A549 (cell line): ENCODE measurements at regions not wholly inside any gene's neighbourhood (a gene's known extent, or its start where the extent isn't known, plus 50 kb on each side); places are given as distances from the start of the nearest gene placed in this dataset.

Experiments used
- ATAC-seq, 2 experiments: fragments of 200-7000 bp in 1 of 2; fragments of >200 bp in 1 of 2; cut with Nextera tagmentation in 1 of 2; cut with Tn5 transposase in 1 of 2; 3 replicates each; pipeline versions ENCODE4 v1.8.0 to v1.9.1; 2018 to 2020; ENCODE audit warnings: mild to moderate bottlenecking in 1 of 2, moderate library complexity in 1 of 2
- CTCF ChIA-PET: fragments of 300-600 bp; sonication (Branson Sonifier 250); formaldehyde crosslinking; extraction: SDS; loops from one replicate; lab custom pipeline; 2021; ENCODE audit warnings: antibody characterized with exemption, inconsistent platforms; lab: Yijun Ruan, JAX
- POLR2A ChIA-PET: fragments of 350-600 bp; formaldehyde crosslinking; extraction: SDS; loops from one replicate; lab custom pipeline; 2021; ENCODE audit warnings: antibody characterized with exemption, inconsistent platforms; lab: Yijun Ruan, JAX
- DNase-seq, 2 experiments: peaks; one replicate each; pipeline versions ENCODE4 v3.0.0 to v3.0.0-alpha.2; 2011 to 2016; ENCODE audit warnings: low read depth in 1 of 2, low spot score in 1 of 2
- FAIRE-seq: peaks from 2 replicates; lab custom pipeline; 2011; peaks lifted over from hg19 to GRCh38; lab: Jason Lieb, UNC
- H3K27ac ChIP-seq, 2 experiments: fragments of >200 bp; sonication (Bioruptor Twin); formaldehyde crosslinking; 3 replicates each; pipeline ENCODE4 v1.5.1; 2016 to 2017
- H3K4me1 ChIP-seq: fragments of >200 bp; sonication (Bioruptor Twin); formaldehyde crosslinking; 3 replicates; pipeline ENCODE4 v1.6.1; 2016
- H3K4me2 ChIP-seq: fragments of >200 bp; sonication (Bioruptor Twin); formaldehyde crosslinking; 3 replicates; pipeline ENCODE4 v1.6.1; 2016
- H3K4me3 ChIP-seq: fragments of >200 bp; sonication (Bioruptor Twin); formaldehyde crosslinking; 3 replicates; pipeline ENCODE4 v1.5.1; 2016
- H3K9me3 ChIP-seq: fragments of >200 bp; sonication (Bioruptor Twin); formaldehyde crosslinking; 3 replicates; pipeline ENCODE4 v1.6.1; 2016
- CBX2 ChIP-seq: fragments of 200-600 bp; sonication (generic); IDR thresholded peaks from 2 replicates; pipeline ENCODE4 v1.6.1; 2016; ENCODE audit warnings: low read depth, mild to moderate bottlenecking, borderline replicate concordance
- CBX8 ChIP-seq: fragments of 200-600 bp; sonication (generic); IDR thresholded peaks from 2 replicates; pipeline ENCODE4 v1.6.1; 2016
- CHD2 ChIP-seq: fragments of 150-350 bp; IDR thresholded peaks from 2 replicates; pipeline ENCODE4 v1.6.1; 2014; ENCODE audit warnings: low read length; ENCODE audit not compliant: partially characterized antibody
- CHD4 ChIP-seq: fragments of 200-600 bp; sonication (generic); IDR thresholded peaks from 2 replicates; pipeline ENCODE4 v1.6.1; 2016; ENCODE audit warnings: antibody characterized with exemption, mild to moderate bottlenecking, borderline replicate concordance
- EHMT2 ChIP-seq: fragments of 200-600 bp; sonication (generic); IDR thresholded peaks from 2 replicates; pipeline ENCODE4 v1.6.1; 2016; ENCODE audit warnings: antibody characterized with exemption, low read depth, mild to moderate bottlenecking, moderate library complexity
- ESRRA ChIP-seq: fragments of 150-350 bp; IDR thresholded peaks from 2 replicates; pipeline ENCODE4 v1.6.1; 2014; ENCODE audit warnings: mild to moderate bottlenecking, low read length, borderline replicate concordance
- HDAC2 ChIP-seq: fragments of 200-600 bp; sonication (generic); IDR thresholded peaks from 2 replicates; pipeline ENCODE4 v1.6.1; 2016
- HOXB13 ChIP-seq: fragments of 250-450 bp; sonication (Bioruptor Pico); IDR thresholded peaks from 2 replicates; pipeline ENCODE4 v1.5.0; 2020; ENCODE audit warnings: low read depth, mild to moderate bottlenecking, moderate library complexity
- JUNB ChIP-seq: fragments of >200 bp; sonication (Bioruptor Twin); formaldehyde crosslinking; IDR thresholded peaks from 2 replicates; pipeline ENCODE4 v1.6.1; 2016
- MAZ ChIP-seq: fragments of 150-350 bp; IDR thresholded peaks from 2 replicates; pipeline ENCODE4 v1.6.1; 2014; ENCODE audit warnings: antibody characterized with exemption, low read depth, low read length, borderline replicate concordance
- NFE2L2 ChIP-seq: fragments of 150-350 bp; conservative IDR thresholded peaks from 2 replicates; pipeline ENCODE4 v1.6.1; 2014; ENCODE audit warnings: low read length
- NR3C1 ChIP-seq: fragments of >200 bp; sonication (Bioruptor Twin); formaldehyde crosslinking; IDR thresholded peaks from 3 replicates; pipeline ENCODE4 v1.6.1; 2017
- PHF8 ChIP-seq: fragments of 200-600 bp; sonication (generic); IDR thresholded peaks from 2 replicates; pipeline ENCODE4 v1.6.1; 2016; ENCODE audit warnings: low read depth, mild to moderate bottlenecking, antibody characterized with exemption, moderate library complexity, borderline replicate concordance
- POLR2AphosphoS2 ChIP-seq: conservative IDR thresholded peaks from 2 replicates; pipeline ENCODE4 v1.6.1; 2012; ENCODE audit warnings: low read length, improper control_type of control experiment, inconsistent platforms
- RARB ChIP-seq: fragments of 250-450 bp; sonication (Bioruptor Pico); IDR thresholded peaks from 2 replicates; pipeline ENCODE4 v1.8.0; 2021; ENCODE audit warnings: mild to moderate bottlenecking, moderate library complexity
- RFX5 ChIP-seq: fragments of 450-650 bp; IDR thresholded peaks from 2 replicates; pipeline ENCODE4 v1.7.1; 2014; ENCODE audit warnings: antibody characterized with exemption, mild to moderate bottlenecking, moderate library complexity
- RNF2 ChIP-seq: fragments of 200-600 bp; sonication (generic); IDR thresholded peaks from 2 replicates; pipeline ENCODE4 v1.6.1; 2016; ENCODE audit warnings: low read depth, mild to moderate bottlenecking, antibody characterized with exemption, moderate library complexity, borderline replicate concordance
- SMC3 ChIP-seq: fragments of >200 bp; sonication (Bioruptor Twin); formaldehyde crosslinking; IDR thresholded peaks from 3 replicates; pipeline ENCODE4 v1.6.1; 2018; ENCODE audit warnings: inconsistent platforms
- SREBF2 ChIP-seq: fragments of 450-650 bp; IDR thresholded peaks from 2 replicates; pipeline ENCODE4 v1.6.1; 2014; ENCODE audit warnings: mild to moderate bottlenecking, moderate library complexity
- ZFP36 ChIP-seq: fragments of 450-650 bp; IDR thresholded peaks from 2 replicates; pipeline ENCODE4 v1.6.1; 2014; ENCODE audit warnings: borderline replicate concordance; ENCODE audit not compliant: partially characterized antibody
- ZNF302 ChIP-seq: fragments of 250-450 bp; sonication (Bioruptor Pico); IDR thresholded peaks from 2 replicates; pipeline ENCODE4 v1.9.0; 2021; ENCODE audit warnings: inconsistent platforms, mild to moderate bottlenecking, moderate library complexity
- WGBS: methylation state at CpG from one replicate; pipeline ENCODE4 v1.1.6; 2017; ENCODE audit errors: missing lambda C conversion rate; 5-methylcytosine and 5-hydroxymethylcytosine counted together
- TF ChIP-seq, protein P1 (sequence below): fragments of 250-450 bp; sonication (Bioruptor Pico); IDR thresholded peaks from 2 replicates; pipeline ENCODE4 v1.5.0; 2020; ENCODE audit warnings: low read depth, mild to moderate bottlenecking, moderate library complexity
- TF ChIP-seq, protein P2 (sequence below): fragments of 150-350 bp; IDR thresholded peaks from 2 replicates; pipeline ENCODE4 v1.6.1; 2014; ENCODE audit warnings: low read depth, mild to moderate bottlenecking, low read length
- TF ChIP-seq, protein P3 (sequence below): fragments of >200 bp; sonication (Bioruptor Twin); formaldehyde crosslinking; IDR thresholded peaks from 3 replicates; pipeline ENCODE4 v1.5.1; 2016
- TF ChIP-seq, protein P4 (sequence below): fragments of >200 bp; sonication (Bioruptor Twin); formaldehyde crosslinking; IDR thresholded peaks from 2 replicates; pipeline ENCODE4 v1.6.1; 2016
- TF ChIP-seq, protein P5 (sequence below): IDR thresholded peaks from 2 replicates; pipeline ENCODE4 v1.6.1; 2012

DNA sequence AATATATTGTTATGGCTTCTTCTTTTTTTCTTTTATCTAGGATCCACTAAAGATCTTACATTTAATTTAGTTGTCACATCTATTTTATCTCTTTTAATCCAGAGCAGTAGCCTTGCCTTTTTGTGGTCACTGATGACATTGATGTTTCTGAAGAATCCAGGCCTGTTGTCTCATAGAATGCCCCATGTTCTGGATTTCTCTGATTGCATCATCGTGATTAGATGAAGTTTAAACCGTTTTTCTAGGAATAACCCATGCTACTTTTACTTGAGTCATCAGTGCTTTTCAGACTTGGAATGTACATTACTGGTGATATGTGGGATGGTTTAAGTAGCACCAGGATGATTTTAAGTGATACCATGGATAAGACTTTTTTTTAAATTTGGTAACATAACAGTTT lies 106.4 kb upstream of the CES5A start:
- CTCF ChIA-PET: interaction anchor here (0.6 kb wide), 1 partner anchor 37 kb away, joined by 3 read pairs; no protein-coding TSS in a partner anchor
- H3K4me3 ChIP-seq: no peak overlapping the region
- H3K4me1 ChIP-seq: no peaks in the 10 kb centered on the region
- POLR2A ChIA-PET: no interaction called here
- TF ChIP-seq JUNB: no peak
- no peak for TF ChIP-seq PHF8
- no peak for TF ChIP-seq CHD2
- TF ChIP-seq ESRRA: no peak
- TF ChIP-seq, protein P1, sequence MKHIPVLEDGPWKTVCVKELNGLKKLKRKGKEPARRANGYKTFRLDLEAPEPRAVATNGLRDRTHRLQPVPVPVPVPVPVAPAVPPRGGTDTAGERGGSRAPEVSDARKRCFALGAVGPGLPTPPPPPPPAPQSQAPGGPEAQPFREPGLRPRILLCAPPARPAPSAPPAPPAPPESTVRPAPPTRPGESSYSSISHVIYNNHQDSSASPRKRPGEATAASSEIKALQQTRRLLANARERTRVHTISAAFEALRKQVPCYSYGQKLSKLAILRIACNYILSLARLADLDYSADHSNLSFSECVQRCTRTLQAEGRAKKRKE: no peak
- TF ChIP-seq ZNF302 (CRISPR knock-in tag): no peak
- no peak for FAIRE-seq
- H3K9me3 ChIP-seq: no peaks in the 10 kb centered on the region
- no peak overlapping the region for H3K27ac ChIP-seq
- H3K4me2 ChIP-seq: no peak overlapping the region
- WGBS: 8% methylated on average over 2 of the region's 2 CpGs
- DNase-seq: no peak
- no peak for ATAC-seq

DNA sequence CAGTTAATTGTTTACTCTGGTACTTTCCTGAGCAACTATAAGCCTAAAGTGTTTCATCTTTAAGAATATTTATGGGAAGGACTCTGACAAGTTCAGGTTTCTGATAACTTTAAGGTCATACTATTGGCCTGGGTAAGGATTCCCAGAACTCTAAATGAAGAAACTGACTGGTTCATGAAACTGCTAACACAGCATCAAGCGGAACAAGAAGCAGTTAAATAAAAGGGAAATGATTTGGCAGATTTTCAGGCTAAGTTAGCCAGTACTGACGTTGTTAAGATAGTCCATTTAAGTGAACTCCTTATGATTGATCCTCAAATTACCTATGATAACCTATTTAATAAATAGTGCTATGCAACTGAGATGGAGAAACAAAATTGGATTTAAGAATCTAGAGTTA lies 101.6 kb upstream of the CES5A start:
- ChIA-PET POLR2A (no interaction called here), CTCF (no interaction called here)
- no peaks in the 10 kb centered on the region for H3K4me1 ChIP-seq
- H3K9me3 ChIP-seq: no peaks in the 10 kb centered on the region
- no peak for ATAC-seq
- FAIRE-seq: no peak
- no peak overlapping the region for H3K4me2 ChIP-seq
- no peak for DNase-seq
- 4% methylated on average over 2 of the region's 2 CpGs for WGBS
- no peak overlapping the region for H3K27ac ChIP-seq
- TF ChIP-seq SREBF2: no peak
- no peak for TF ChIP-seq JUNB
- no peak for TF ChIP-seq CBX8
- TF ChIP-seq ESRRA: no peak
- TF ChIP-seq, protein P2, sequence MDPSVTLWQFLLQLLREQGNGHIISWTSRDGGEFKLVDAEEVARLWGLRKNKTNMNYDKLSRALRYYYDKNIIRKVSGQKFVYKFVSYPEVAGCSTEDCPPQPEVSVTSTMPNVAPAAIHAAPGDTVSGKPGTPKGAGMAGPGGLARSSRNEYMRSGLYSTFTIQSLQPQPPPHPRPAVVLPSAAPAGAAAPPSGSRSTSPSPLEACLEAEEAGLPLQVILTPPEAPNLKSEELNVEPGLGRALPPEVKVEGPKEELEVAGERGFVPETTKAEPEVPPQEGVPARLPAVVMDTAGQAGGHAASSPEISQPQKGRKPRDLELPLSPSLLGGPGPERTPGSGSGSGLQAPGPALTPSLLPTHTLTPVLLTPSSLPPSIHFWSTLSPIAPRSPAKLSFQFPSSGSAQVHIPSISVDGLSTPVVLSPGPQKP: no peak
- TF ChIP-seq CBX2: no peak
- no peak for TF ChIP-seq ZFP36
- TF ChIP-seq MAZ: no peak
- TF ChIP-seq RFX5: no peak
- TF ChIP-seq, protein P3, sequence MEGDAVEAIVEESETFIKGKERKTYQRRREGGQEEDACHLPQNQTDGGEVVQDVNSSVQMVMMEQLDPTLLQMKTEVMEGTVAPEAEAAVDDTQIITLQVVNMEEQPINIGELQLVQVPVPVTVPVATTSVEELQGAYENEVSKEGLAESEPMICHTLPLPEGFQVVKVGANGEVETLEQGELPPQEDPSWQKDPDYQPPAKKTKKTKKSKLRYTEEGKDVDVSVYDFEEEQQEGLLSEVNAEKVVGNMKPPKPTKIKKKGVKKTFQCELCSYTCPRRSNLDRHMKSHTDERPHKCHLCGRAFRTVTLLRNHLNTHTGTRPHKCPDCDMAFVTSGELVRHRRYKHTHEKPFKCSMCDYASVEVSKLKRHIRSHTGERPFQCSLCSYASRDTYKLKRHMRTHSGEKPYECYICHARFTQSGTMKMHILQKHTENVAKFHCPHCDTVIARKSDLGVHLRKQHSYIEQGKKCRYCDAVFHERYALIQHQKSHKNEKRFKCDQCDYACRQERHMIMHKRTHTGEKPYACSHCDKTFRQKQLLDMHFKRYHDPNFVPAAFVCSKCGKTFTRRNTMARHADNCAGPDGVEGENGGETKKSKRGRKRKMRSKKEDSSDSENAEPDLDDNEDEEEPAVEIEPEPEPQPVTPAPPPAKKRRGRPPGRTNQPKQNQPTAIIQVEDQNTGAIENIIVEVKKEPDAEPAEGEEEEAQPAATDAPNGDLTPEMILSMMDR: no peak
- H3K4me3 ChIP-seq: no peak overlapping the region

DNA sequence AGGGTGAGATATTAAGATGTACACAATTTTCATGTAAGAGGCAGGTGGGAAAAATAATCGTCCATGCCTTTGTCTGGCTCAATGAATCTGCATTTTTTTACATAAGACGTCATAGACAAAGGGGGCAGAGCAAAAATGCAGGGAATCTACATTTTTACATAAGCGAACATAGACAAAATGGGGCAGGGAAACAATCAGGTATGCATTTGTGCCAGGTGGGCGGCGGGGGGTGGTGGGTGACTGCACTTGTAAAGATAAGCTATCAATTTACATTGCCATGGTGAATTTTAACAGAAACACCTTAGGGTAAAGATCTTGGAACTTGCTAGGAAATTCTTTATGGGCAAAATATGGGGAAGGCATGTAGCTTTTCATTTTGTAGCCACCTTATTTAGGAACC lies 96.3 kb upstream of the CES5A start:
- no peak overlapping the region for H3K4me2 ChIP-seq
- no peaks in the 10 kb centered on the region for H3K4me1 ChIP-seq
- H3K9me3 ChIP-seq: no peaks in the 10 kb centered on the region
- ChIA-PET CTCF (interaction anchor here (0.5 kb wide), 1 partner anchor 19 kb away, joined by 3 read pairs; no protein-coding TSS in a partner anchor), POLR2A (no interaction called here)
- FAIRE-seq (no peak), DNase-seq (no peak), ATAC-seq (no peak)
- H3K27ac ChIP-seq: no peak overlapping the region
- H3K4me3 ChIP-seq: no peak overlapping the region
- WGBS: 29% methylated on average over 5 of the region's 5 CpGs
- TF ChIP-seq NR3C1 (no peak), CHD4 (no peak), SREBF2 (no peak), SMC3 (no peak), NFE2L2 (no peak), HOXB13 (CRISPR knock-in tag) (no peak), RNF2 (no peak), ZNF302 (CRISPR knock-in tag) (no peak), ESRRA (no peak), RARB (no peak), EHMT2 (no peak), CHD2 (no peak), HDAC2 (no peak), POLR2AphosphoS2 (no peak)
- TF ChIP-seq, protein P4, sequence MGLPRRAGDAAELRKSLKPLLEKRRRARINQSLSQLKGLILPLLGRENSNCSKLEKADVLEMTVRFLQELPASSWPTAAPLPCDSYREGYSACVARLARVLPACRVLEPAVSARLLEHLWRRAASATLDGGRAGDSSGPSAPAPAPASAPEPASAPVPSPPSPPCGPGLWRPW: no peak
- TF ChIP-seq, protein P2: no peak
- TF ChIP-seq, protein P5, sequence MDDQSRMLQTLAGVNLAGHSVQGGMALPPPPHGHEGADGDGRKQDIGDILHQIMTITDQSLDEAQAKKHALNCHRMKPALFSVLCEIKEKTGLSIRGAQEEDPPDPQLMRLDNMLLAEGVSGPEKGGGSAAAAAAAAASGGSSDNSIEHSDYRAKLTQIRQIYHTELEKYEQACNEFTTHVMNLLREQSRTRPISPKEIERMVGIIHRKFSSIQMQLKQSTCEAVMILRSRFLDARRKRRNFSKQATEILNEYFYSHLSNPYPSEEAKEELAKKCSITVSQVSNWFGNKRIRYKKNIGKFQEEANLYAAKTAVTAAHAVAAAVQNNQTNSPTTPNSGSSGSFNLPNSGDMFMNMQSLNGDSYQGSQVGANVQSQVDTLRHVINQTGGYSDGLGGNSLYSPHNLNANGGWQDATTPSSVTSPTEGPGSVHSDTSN: no peak
